ENCODE measurements at regions not wholly inside any gene's neighbourhood (a gene's known extent, or its start where the extent isn't known, plus 50 kb on each side); places are given as distances from the start of the nearest gene placed in this dataset.

- TF ChIP-seq, protein P1, sequence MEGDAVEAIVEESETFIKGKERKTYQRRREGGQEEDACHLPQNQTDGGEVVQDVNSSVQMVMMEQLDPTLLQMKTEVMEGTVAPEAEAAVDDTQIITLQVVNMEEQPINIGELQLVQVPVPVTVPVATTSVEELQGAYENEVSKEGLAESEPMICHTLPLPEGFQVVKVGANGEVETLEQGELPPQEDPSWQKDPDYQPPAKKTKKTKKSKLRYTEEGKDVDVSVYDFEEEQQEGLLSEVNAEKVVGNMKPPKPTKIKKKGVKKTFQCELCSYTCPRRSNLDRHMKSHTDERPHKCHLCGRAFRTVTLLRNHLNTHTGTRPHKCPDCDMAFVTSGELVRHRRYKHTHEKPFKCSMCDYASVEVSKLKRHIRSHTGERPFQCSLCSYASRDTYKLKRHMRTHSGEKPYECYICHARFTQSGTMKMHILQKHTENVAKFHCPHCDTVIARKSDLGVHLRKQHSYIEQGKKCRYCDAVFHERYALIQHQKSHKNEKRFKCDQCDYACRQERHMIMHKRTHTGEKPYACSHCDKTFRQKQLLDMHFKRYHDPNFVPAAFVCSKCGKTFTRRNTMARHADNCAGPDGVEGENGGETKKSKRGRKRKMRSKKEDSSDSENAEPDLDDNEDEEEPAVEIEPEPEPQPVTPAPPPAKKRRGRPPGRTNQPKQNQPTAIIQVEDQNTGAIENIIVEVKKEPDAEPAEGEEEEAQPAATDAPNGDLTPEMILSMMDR (IDR thresholded peaks at IDR 0.05): no peak
- no peak for TF ChIP-seq POLR2A (IDR thresholded peaks at IDR 0.05)
Observed at GRCh38 chr10:52950578-52950977, 178.0 kb upstream of the MBL2 start.
